SK-N-DZ (cell line): ENCODE measurements at regions not wholly inside any gene's neighbourhood (a gene's known extent, or its start where the extent isn't known, plus 50 kb on each side); places are given as distances from the start of the nearest gene placed in this dataset.

Experiments
- DNase-seq: peaks from one replicate; pipeline ENCODE4 v3.0.0-alpha.2; 2015; ENCODE audit warnings: low spot score

- DNase-seq: no peak
These were observed 383.8 kb downstream of the MAN2A1 start for GRCh38 chr5:110073534-110073933.

GRCh38 chr5:110075656-110076055 lies 385.9 kb downstream of the MAN2A1 start:
- no peak for DNase-seq

GRCh38 chr5:110077147-110077546 lies 387.4 kb downstream of the MAN2A1 start:
- DNase-seq: no peak

- no peak for DNase-seq
These were observed 392.5 kb downstream of the MAN2A1 start for GRCh38 chr5:110082194-110082593.

GRCh38 chr5:110082863-110083262 lies 393.1 kb downstream of the MAN2A1 start:
- DNase-seq: no peak

- DNase-seq: no peak
These were observed 396.1 kb downstream of the MAN2A1 start for GRCh38 chr5:110085826-110086225.

GRCh38 chr5:110086658-110087388 lies 397.1 kb downstream of the MAN2A1 start:
- DNase-seq: no peak

- no peak for DNase-seq
These were observed 398.1 kb downstream of the MAN2A1 start for GRCh38 chr5:110087829-110088228.

- DNase-seq: no peak
These were observed 399.1 kb downstream of the MAN2A1 start for GRCh38 chr5:110088676-110089436.

- no peak for DNase-seq
These were observed 403.4 kb downstream of the MAN2A1 start for GRCh38 chr5:110092955-110093785.

- DNase-seq: no peak
These were observed 404.4 kb downstream of the MAN2A1 start for GRCh38 chr5:110094109-110094508.

GRCh38 chr5:110094548-110094947 lies 404.8 kb downstream of the MAN2A1 start:
- no peak for DNase-seq

GRCh38 chr5:110096419-110096818 lies 406.7 kb downstream of the MAN2A1 start:
- no peak for DNase-seq

- DNase-seq: no peak
These were observed 409.8 kb downstream of the MAN2A1 start for GRCh38 chr5:110099572-110099971.

- no peak for DNase-seq
These were observed 413.4 kb downstream of the MAN2A1 start for GRCh38 chr5:110103081-110103480.

- DNase-seq: no peak
These were observed 414.5 kb downstream of the MAN2A1 start for GRCh38 chr5:110104060-110104725.

GRCh38 chr5:110104726-110105669 lies 415.3 kb downstream of the MAN2A1 start:
- no peak for DNase-seq

- DNase-seq: no peak
These were observed 416.0 kb downstream of the MAN2A1 start for GRCh38 chr5:110105692-110106091.

- no peak for DNase-seq
These were observed 417.0 kb downstream of the MAN2A1 start for GRCh38 chr5:110106750-110107149.

GRCh38 chr5:110108520-110108919 lies 418.8 kb downstream of the MAN2A1 start:
- DNase-seq: no peak
